Activated T-helper 1 cell treated with anti-CD3 and anti-CD28 coated beads, Interleukin-12 subunit alpha, Interleukin-12 subunit beta, Interleukin-2, Interleukin-4 antibody, amounts not matched to agents 30 ng/mL and 10 ng/mL and 1 ng/mL, durations not matched to agents 14 hours and 24 hours and 36 hours (primary cell): ENCODE measurements at regions not wholly inside any gene's neighbourhood (a gene's known extent, or its start where the extent isn't known, plus 50 kb on each side); places are given as distances from the start of the nearest gene placed in this dataset.

Experiments used
- DNase-seq: peaks from one replicate; pipeline ENCODE4 v3.0.0; 2021; ENCODE audit warnings: low spot score
- H3K27ac Mint-ChIP-seq: one replicate; pipeline ENCODE4 v1.8.0; 2021; ENCODE audit warnings: mild to moderate bottlenecking, mixed read lengths
- H3K27me3 Mint-ChIP-seq: one replicate; pipeline ENCODE4 v1.8.0; 2022; ENCODE audit warnings: mild to moderate bottlenecking, moderate library complexity, mixed read lengths; ENCODE audit not compliant: insufficient read depth
- H3K36me3 Mint-ChIP-seq: one replicate; pipeline ENCODE4 v1.8.0; 2021; ENCODE audit warnings: low read depth, mixed read lengths
- H3K4me1 Mint-ChIP-seq: one replicate; pipeline ENCODE4 v1.8.0; 2021; ENCODE audit warnings: low read depth, mixed read lengths
- H3K4me3 Mint-ChIP-seq: one replicate; pipeline ENCODE4 v1.8.0; 2021; ENCODE audit warnings: mild to moderate bottlenecking, moderate library complexity, mixed read lengths
- H3K9me3 Mint-ChIP-seq: one replicate; pipeline ENCODE4 v1.8.0; 2021; ENCODE audit warnings: mixed read lengths
- intact Hi-C: fragments of 100-400 bp; cut with micrococcal nuclease; formaldehyde crosslinking; loops from one replicate; pipeline ENCODE4 v1.15.1; 2024

DNA sequence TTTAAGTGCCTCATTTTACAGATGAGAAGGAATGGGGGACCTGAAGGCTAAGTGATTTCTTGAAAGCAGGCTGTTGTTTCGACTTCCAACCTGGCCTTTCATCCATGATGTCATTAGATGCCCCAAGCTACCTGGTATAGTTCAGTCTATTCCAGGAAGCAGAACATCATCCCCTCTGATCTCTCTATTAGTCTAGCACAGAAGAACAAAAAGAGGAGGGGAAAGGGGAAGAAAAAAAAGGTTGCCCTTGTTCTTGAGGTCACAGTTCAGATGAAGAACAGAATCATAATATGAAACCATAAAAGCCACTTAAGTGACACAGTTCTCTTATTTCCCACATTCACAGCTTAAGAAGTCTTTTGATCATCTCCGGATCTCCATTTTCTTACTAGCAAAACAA is 386.2 kb upstream of the HNRNPA3 start:
- Mint-ChIP-seq H3K27ac (peak overlapping the region; percentile 67), H3K9me3 (peaks cover 5% of the 10 kb centered on the region), H3K4me3 (no peak overlapping the region), H3K36me3 (peaks cover 2% of the 10 kb centered on the region), H3K27me3 (peaks cover 3% of the 10 kb centered on the region), H3K4me1 (peaks cover 25% of the 10 kb centered on the region)
- no peak for DNase-seq
- intact Hi-C loops, result loop anchor here (1.0 to 5.0 kb wide), 4 partner anchors 26 to 726 kb away; a partner anchor contains a TSS

DNA sequence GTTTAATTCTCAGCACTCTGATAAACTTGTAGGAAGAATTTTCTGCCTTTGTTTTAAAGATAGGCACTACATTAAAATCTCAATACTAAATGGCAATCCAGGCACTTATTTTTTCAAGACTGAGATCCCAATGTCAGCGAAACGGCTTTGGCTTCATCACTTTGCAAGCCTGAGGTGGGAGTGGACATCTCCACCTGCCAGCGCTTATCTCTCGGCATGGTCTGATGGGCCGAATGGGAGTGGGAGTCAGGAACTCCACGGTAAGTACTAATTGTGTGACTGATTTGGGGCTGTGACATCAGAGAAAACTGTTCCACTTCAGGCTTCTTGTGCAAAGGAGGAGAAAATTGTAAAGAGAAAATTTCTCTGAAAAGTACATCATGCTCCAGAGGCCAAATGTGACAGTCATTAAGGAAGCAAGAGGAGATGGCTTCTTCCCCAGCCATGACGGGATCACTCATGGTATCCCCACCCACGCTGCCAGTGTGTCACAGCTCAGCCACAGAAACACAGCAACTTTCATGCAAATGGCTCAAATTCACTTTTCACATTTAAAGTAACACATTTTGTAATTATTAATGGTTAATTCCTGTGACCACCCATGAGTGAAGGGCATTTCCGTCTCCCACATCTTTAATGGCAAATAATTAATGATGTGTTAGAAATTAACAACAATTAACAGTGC is 385.5 kb upstream of the HNRNPA3 start:
- Mint-ChIP-seq H3K4me3 (peak overlapping the region; percentile 11), H3K4me1 (peaks cover 25% of the 10 kb centered on the region), H3K9me3 (peaks cover 5% of the 10 kb centered on the region), H3K36me3 (peaks cover 2% of the 10 kb centered on the region), H3K27me3 (peaks cover 6% of the 10 kb centered on the region), H3K27ac (peak overlapping the region; percentile 67)
- intact Hi-C loops, result loop anchor here (1.0 to 5.0 kb wide), 4 partner anchors 26 to 726 kb away; a partner anchor contains a TSS
- no peak for DNase-seq

DNA sequence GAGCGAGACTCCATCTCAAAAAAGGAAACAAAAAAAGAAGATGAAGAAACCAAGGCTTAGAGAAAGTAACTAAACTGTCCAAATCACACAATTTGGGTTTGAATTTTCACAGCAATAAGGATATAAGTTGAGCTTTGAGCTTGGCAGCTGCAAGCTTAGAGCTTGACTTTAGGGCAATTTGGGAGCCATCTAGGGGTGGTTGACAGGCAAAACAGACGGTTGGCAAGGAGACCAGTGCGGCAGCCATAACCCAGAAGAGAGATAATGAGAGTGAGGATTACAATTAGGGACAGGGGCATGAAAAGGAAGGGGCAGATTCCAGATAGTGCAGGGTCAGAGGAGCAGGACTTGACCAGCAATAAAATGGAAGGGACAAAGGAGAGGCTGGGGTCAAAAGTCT is 382.2 kb upstream of the HNRNPA3 start:
- intact Hi-C loops, result no loop called here
- no peaks in the 10 kb centered on the region for H3K36me3 Mint-ChIP-seq
- no peak for DNase-seq
- peaks cover 10% of the 10 kb centered on the region for H3K27me3 Mint-ChIP-seq
- H3K4me1 Mint-ChIP-seq, result peaks cover 16% of the 10 kb centered on the region
- H3K9me3 Mint-ChIP-seq, result no peaks in the 10 kb centered on the region
- no peak overlapping the region for H3K4me3 Mint-ChIP-seq
- H3K27ac Mint-ChIP-seq, result no peak overlapping the region

DNA sequence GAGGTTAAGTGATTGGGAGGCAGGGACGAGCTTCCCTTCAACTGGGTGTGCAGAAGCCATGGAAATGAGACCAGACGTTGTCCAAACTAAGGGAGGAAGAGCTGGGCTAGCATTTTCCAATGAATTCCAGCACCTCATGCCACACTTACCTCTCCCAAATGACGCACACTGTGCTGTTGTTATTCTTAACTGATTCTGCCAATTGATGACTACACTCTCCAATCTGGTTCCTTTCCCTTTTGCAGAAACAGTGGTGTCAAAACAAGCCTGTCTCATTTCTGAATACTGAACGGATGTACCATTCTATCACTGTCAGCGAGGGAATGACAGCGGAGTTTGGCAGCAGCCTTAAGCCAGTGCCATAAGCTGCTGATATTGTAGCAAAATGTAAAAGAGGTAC is 380.5 kb upstream of the HNRNPA3 start:
- no peak for DNase-seq
- Mint-ChIP-seq H3K4me3 (no peak overlapping the region), H3K27me3 (peaks cover 22% of the 10 kb centered on the region), H3K4me1 (peaks cover 6% of the 10 kb centered on the region), H3K27ac (no peak overlapping the region), H3K36me3 (no peaks in the 10 kb centered on the region), H3K9me3 (no peaks in the 10 kb centered on the region)
- intact Hi-C loops, result no loop called here

DNA sequence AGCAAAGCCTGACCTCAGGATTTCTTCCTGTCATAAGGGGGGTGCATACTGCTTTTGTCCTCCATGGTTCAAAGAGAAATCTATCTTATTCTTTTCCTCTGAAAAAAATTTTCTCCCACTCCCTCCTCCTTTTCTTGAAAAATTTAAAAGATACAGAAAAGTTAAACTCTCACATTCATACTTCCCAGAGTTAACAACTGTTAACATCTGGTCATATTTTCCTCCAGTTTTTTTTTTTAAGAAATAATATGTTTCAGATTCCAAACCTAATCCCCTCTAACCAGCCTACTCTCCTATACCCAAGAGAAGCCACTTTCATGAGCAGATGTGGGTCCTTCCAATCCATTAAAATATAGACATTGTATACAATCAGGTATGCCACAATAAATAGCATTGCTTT is 378.9 kb upstream of the HNRNPA3 start:
- Mint-ChIP-seq H3K27me3 (peaks cover 22% of the 10 kb centered on the region), H3K27ac (no peak overlapping the region), H3K4me1 (no peaks in the 10 kb centered on the region), H3K36me3 (no peaks in the 10 kb centered on the region), H3K9me3 (peaks cover 3% of the 10 kb centered on the region), H3K4me3 (no peak overlapping the region)
- intact Hi-C loops, result no loop called here
- no peak for DNase-seq

DNA sequence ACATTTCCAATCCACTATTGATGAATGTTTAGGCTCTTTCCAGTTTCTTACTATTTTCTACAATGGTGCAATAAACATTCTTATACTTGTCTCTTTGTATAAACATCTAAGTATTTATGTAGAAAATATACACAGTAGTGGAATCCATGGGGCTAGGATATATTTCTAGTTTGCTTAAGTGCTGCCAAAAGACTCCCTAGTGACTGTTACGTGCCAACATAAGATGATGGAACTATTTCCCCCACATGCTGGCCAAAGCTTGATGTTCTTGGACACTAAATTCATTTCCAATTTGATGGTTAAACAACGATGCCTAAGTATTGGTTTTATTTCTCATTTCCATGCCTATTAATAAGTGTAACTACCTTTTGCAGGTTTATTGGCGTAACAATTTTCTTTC is 378.4 kb upstream of the HNRNPA3 start:
- no peaks in the 10 kb centered on the region for H3K4me1 Mint-ChIP-seq
- H3K27ac Mint-ChIP-seq, result no peak overlapping the region
- no peaks in the 10 kb centered on the region for H3K36me3 Mint-ChIP-seq
- peaks cover 8% of the 10 kb centered on the region for H3K9me3 Mint-ChIP-seq
- no peak overlapping the region for H3K4me3 Mint-ChIP-seq
- no peak for DNase-seq
- intact Hi-C loops, result no loop called here
- H3K27me3 Mint-ChIP-seq, result peaks cover 25% of the 10 kb centered on the region

DNA sequence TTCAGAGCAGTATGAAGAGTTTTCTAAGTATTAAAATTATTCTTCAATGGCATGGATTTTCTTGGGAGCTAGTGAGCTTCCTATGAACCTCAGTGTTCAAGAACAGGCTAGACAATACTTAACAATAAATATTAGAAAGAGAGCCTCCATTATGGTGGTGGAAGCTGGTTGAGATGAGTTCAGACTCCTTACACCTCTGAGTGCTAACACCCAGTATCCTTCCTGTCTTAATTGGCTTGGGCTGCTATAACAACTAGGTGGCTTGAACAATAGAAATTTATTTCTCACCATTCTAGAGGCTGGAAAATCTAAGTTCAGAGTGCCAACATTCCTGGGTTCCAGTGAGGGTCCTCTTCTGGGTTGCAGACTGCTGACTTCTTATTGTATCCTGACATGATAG is 369.4 kb upstream of the HNRNPA3 start:
- intact Hi-C loops, result no loop called here
- Mint-ChIP-seq H3K36me3 (no peaks in the 10 kb centered on the region), H3K27me3 (peaks cover 5% of the 10 kb centered on the region), H3K4me3 (no peak overlapping the region), H3K9me3 (peaks cover 18% of the 10 kb centered on the region), H3K27ac (no peak overlapping the region), H3K4me1 (peaks cover 16% of the 10 kb centered on the region)
- no peak for DNase-seq

DNA sequence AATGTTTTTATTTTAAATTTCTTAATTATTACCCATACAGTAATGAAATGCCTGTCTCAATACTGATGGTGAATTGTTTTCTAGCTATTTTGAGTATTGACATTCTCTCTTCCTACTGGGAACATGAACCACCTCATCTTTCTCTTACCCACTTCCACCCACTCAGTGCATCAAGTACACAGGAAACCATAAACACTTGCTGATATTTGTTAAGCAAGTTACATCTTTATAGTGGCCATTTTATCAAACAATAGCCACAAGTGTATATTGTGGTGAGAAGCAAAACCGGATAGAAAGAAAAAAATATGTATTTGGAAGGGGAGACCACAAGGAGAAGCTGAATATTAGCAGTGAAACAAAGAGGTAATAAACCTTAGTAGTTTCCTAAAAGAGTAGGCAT is 368.1 kb upstream of the HNRNPA3 start:
- intact Hi-C loops, result no loop called here
- peaks cover 3% of the 10 kb centered on the region for H3K27me3 Mint-ChIP-seq
- no peak overlapping the region for H3K27ac Mint-ChIP-seq
- peaks cover 10% of the 10 kb centered on the region for H3K9me3 Mint-ChIP-seq
- peaks cover 16% of the 10 kb centered on the region for H3K4me1 Mint-ChIP-seq
- no peak overlapping the region for H3K4me3 Mint-ChIP-seq
- H3K36me3 Mint-ChIP-seq, result no peaks in the 10 kb centered on the region
- DNase-seq, result no peak

DNA sequence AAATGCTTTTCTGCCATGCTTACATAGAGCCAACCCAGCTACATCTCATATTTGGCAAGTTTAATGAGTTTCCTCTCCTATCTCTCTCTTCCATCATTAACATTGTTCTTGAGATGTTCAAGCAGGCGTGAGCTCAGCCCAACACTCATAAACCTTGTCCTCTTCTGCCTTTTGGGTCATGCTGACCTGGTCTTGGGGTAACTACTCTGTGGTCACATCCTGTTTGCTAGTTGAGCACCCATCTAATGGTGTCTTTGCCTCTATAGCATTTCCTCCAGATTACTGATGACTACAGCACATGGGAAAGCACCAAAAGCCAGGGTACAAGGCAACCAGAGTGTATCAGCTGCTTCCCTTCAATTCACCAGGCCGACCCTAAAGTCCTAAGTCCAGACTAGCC is 366.9 kb upstream of the HNRNPA3 start:
- H3K36me3 Mint-ChIP-seq, result no peaks in the 10 kb centered on the region
- peaks cover 16% of the 10 kb centered on the region for H3K4me1 Mint-ChIP-seq
- intact Hi-C loops, result no loop called here
- peaks cover 4% of the 10 kb centered on the region for H3K27me3 Mint-ChIP-seq
- H3K27ac Mint-ChIP-seq, result no peak overlapping the region
- no peak overlapping the region for H3K4me3 Mint-ChIP-seq
- DNase-seq, result no peak
- H3K9me3 Mint-ChIP-seq, result peaks cover 10% of the 10 kb centered on the region

DNA sequence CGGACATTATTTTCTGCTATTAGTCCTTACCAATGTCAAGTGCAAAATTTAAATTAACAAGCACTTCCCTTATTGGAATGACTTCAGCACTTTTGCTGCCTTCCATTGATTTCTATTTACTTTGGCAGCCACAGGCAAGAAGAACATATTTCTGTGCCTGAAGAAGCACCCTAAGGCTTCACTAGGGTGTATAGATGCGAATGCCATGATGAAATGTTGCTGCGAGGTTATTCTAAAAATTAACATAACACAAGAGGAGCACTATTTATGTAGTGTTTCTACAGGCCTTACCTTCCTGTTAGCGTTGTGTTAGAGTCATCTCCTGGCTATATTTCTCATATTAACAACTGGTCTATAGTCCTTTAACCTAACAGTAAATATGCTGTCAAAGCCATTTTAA is 365.0 kb upstream of the HNRNPA3 start:
- no peak for DNase-seq
- peaks cover 10% of the 10 kb centered on the region for H3K9me3 Mint-ChIP-seq
- no peak overlapping the region for H3K27ac Mint-ChIP-seq
- intact Hi-C loops, result no loop called here
- H3K36me3 Mint-ChIP-seq, result no peaks in the 10 kb centered on the region
- peaks cover 4% of the 10 kb centered on the region for H3K27me3 Mint-ChIP-seq
- peaks cover 22% of the 10 kb centered on the region for H3K4me1 Mint-ChIP-seq
- no peak overlapping the region for H3K4me3 Mint-ChIP-seq

DNA sequence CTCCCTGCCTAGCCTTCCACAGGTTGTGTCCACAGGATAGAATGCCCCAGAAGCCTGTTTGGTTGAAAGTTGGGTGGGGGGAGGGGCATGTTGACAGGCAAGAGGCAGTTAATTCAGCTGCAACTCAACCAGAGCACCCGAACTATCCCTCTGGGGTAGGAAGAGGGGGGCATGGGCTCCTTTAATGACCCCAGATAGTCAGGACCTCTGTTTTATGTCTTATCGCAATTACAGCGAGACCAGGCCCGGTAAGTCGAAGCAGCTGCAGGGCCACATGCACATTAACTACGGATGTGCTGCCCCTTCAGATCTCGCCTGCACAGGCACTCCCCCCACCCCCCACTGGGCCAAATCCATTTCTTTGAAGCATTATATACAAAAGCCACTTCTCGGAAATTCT is 363.8 kb upstream of the HNRNPA3 start:
- H3K27me3 Mint-ChIP-seq, result peaks cover 6% of the 10 kb centered on the region

DNA sequence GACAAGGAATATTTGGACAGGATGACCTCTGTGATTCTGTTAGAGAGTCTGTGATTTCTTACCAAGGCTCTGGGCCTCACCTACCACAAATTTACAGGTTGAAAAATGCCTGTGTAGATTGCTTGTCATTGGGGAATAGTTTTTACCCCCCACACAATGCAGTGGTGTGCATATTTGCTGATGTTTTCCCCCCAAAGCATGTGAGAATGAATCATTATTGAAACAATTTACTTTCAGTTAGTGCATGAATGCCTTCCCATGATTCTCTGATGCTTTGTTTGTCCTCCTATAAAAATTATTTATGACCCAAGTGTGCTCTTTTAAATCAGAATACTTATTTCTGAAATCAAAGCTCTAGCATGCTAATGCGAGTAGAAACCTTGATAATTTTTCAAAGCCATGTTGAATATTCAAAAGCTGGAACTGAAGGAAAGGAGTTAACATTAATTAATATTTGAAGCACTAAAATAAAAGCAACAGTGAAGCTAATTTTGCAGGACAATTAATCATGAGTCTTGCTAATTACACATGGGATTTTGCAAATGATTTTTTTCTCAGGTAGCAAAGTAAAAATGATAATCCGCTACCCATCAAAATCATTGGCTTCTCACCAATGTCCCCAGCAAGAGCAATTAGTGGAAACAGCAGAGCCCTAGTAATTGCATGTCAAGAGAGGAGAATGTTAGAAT is 361.2 kb upstream of the HNRNPA3 start:
- peaks cover 44% of the 10 kb centered on the region for H3K4me1 Mint-ChIP-seq
- H3K9me3 Mint-ChIP-seq, result no peaks in the 10 kb centered on the region
- intact Hi-C loops, result no loop called here
- H3K27ac Mint-ChIP-seq, result no peak overlapping the region
- no peak for DNase-seq
- no peak overlapping the region for H3K4me3 Mint-ChIP-seq
- peaks cover 4% of the 10 kb centered on the region for H3K27me3 Mint-ChIP-seq
- H3K36me3 Mint-ChIP-seq, result peaks cover 10% of the 10 kb centered on the region

More for the DNA sequence above, 363.8 kb upstream of the HNRNPA3 start:
- peaks cover 34% of the 10 kb centered on the region for H3K4me1 Mint-ChIP-seq
- DNase-seq, result no peak
- no peak overlapping the region for H3K27ac Mint-ChIP-seq
- no peak overlapping the region for H3K4me3 Mint-ChIP-seq
- intact Hi-C loops, result no loop called here
- peaks cover 7% of the 10 kb centered on the region for H3K9me3 Mint-ChIP-seq
- H3K36me3 Mint-ChIP-seq, result no peaks in the 10 kb centered on the region

DNA sequence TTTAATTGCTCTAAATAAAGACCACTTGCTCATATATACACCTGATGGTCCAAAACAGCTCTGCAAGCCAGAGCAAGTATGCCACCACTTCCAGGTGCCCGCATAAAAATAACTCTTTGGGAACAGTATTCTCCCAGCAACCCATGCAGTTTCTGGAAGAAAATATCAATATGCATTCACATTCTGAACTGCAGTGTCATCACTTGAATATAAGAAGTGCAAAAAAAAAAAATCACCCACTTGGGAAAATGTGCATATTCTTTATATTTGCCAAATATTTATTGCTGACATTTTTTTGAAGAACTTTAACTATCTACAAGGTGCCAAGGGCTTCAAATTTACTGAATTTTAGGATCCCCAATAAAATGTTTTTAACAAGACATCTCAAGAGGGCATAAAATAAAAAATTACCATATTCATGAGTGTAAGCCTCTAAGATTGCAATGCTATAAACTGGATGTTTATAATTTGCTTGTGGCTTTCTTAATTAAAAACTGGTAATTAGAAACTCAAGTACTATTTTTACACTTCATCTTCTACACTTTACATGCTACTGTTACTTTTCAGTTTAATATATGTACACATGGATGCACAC is 360.6 kb upstream of the HNRNPA3 start:
- Mint-ChIP-seq H3K4me1 (peaks cover 50% of the 10 kb centered on the region), H3K27me3 (peaks cover 4% of the 10 kb centered on the region), H3K36me3 (peaks cover 10% of the 10 kb centered on the region), H3K27ac (peak overlapping the region; percentile 9), H3K4me3 (no peak overlapping the region), H3K9me3 (no peaks in the 10 kb centered on the region)
- no peak for DNase-seq
- intact Hi-C loops, result loop anchor here (1.0 to 2.0 kb wide), 2 partner anchors 25 to 79 kb away; no protein-coding TSS in a partner anchor
